ENCODE measurements at regions not wholly inside any gene's neighbourhood (a gene's known extent, or its start where the extent isn't known, plus 50 kb on each side); places are given as distances from the start of the nearest gene placed in this dataset.

DNA sequence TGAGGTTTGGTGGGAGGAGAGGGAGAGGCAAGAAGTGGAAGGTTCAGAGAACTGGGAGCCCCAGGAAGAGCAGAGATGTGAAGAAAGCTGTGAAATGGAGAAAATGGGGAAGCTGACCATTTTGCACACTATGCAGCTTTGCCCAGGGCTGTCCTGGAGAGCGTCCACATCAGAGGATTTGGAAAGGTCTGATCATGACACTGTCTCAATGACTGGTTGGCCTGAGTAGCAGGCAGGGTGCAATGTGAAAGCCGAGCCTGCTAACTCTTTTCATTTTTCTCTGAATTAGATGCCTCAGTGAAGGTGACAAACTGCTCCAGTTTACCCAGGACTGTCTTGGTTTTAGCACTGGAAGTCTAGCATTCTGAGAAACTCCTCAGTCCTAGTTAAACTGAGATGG, 330.1 kb upstream of the RPS6KA3 start:
- DNase-seq = no peak

DNA sequence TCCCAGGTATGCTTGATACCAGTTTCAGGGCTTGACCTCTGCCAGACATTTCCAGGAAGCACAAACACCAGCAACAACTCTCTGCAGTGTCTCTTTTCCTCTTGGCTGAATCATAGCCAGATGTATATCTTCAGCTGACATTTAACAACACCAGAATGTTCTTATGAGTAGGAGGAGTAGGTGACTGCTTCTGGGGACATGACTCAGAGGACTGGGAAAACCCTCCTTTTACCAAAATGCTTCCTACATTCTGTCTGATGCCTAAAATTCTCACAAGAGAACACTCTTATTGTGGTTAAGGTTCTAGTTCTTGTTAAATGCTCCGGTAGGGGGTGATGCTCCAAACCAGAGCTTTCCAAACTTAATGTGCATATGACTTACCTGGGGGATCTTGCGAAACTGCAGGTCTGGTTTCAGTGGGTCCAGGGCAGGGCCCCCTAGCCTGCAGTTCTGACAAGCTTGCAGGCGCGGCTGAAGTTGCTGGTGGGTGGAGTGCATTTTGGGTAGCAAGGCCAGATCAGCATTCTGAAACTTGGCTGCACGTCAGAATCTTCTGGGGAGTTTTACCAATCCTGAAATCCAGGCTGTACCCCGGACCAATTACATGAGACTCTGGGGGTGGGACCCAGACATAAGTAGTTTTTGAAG, 329.3 kb upstream of the RPS6KA3 start:
- DNase-seq = no peak

DNA sequence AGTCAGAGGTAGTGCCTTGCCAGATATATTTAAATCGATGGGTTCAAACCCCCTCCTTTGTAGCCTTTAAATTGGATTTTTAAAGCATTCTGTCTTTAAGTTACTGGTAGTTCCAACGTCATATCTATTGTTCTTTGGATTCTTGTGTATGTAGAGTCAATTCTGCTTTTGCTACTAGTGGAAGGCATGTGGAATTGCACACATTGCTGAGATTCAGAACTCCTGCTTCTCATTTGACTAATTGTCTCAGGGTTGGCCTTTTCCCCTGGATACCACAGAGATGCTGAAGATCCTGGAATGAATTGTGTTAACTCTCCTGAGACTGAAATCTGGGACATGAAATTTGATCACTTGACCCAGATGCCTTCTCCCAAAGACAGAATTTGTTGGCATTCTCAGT, 328.3 kb upstream of the RPS6KA3 start:
- DNase-seq = no peak

DNA sequence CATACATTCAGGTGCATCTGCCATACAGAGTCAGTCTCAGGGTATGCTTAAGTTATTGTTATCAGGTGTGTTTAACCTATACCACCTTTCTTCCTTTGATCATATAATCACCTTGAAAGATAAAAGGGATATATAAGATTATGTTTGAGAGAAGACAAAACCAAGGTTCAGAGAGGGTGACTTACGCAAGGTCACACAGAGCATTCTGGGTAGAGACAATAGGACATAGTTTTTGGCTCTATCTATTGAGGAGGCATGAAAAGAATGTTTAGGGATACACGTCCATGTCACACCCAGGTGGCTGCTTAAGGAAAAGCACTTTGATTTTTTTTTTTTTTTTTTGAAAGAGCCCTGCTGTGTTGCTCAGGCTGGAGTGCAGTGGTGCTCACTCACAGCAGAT, 327.1 kb upstream of the RPS6KA3 start:
- no peak for DNase-seq

DNA sequence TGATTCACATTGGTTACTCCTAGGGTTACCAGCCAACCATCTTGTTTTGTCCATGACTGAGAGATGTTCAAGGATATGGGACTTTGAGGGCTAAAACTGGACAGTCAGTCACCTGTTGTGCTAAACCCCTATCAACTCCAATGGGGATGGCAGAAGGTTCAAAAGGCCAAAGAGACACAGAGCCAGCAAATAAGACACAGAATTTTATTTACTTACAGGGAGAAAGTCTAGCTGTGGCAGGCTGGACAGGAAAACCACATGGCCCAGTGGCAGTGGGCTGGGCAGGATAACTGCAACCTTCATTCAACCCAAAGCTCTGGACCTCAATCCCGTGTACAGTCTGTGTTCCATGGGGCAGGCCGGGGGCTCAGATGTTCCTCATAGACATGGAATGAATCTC, 326.7 kb upstream of the RPS6KA3 start:
- no peak for DNase-seq

DNA sequence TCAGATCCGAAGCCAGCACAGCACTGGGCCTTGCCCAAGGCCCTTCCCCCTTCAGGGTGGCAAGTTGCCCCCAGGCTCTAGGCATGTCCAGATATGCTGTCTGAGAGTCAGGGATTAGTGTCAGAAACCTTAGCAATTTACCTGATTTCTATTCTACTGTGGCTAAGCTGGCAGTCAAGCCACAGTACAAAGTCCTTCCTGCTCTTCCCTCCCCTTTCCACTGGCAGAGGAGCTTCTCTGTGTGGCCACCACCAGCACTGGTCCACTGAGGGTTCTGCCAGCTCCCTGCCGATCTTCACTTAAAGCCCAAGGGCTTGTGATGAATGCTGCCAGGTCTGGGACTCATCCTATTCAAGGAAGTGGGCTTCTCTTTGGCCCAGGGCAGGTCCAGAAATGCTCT, 324.5 kb upstream of the RPS6KA3 start:
- DNase-seq = no peak

DNA sequence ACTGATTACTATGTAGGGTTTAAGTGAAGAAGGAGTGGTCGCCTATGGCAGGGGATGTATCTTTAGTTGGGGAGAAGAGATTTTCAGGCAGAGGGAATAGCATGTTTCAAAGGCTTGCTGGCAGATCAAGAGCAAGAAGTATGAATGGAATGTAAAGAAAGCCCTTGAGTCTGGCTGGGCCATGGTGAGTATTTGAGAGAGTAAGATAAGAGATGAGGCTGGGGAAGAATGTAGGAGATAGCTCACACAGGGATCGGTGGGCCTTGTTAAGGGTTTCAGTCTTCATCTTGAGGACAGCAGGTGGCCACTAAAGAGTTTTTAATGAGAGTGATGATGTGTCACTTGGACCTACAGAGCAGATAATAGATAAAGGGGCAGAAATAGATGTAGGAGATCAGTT, 319.1 kb upstream of the RPS6KA3 start:
- DNase-seq = no peak

DNA sequence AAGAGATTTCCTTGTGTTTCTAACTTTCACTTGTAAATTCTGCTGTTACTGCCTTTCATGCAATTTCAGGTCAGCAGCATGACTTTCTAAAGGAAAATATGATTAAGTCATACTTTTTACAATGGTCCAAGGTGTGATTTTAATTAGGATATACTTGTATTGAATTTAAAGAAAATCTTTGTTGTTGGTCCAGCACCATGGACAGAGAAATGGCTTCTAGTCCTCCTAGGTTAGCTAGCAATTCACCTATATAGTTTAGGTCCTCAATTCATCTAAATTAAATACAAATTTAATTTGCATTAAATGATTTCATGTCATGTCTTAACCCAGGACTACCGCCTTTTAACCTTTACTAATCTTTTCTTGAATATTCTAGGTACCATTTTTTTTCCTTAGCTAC, 304.9 kb upstream of the RPS6KA3 start:
- peak; percentile 1 for DNase-seq

DNA sequence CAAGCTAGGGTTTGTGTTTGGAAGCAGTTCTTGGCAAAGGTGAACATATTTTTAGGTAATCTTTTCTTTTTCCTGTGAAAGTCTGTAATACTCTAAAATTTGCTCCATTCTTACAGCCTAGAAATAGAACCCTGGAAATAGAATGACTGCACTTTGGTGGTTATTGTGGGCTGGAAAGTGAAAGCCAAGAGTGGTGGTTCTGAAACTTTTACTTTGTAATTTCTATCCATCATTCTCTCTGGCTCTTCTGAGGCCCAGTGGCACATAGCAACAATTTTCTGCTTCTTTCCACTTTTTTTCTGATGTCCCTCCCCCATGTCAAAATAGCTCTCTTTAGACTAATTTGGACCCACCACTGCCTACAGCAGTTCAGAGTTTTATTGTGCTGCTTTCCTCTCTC, 300.4 kb upstream of the RPS6KA3 start:
- no peak for DNase-seq

DNA sequence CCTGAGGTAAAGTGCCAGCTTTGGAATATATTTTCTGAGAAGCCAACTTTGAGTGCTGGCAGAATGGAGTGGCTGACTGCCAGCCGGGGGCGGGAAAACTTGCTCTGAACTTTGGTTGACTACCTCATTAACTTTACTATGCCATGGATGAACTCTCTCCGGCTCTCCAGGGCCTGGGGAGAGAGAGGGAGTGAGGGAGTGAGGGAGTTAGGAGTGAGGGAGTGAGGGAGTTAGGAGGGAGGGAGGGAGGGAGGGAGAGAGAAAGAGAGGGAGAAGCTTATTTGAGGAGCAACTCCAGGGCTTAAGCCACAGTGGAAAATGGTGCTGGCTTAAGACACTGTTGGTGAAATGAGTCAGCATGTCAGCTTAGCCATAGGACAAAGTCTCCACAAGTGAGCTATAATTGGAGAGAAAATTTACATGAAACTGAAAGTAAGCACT, 280.9 kb upstream of the RPS6KA3 start:
- peak; percentile 73 for DNase-seq

DNA sequence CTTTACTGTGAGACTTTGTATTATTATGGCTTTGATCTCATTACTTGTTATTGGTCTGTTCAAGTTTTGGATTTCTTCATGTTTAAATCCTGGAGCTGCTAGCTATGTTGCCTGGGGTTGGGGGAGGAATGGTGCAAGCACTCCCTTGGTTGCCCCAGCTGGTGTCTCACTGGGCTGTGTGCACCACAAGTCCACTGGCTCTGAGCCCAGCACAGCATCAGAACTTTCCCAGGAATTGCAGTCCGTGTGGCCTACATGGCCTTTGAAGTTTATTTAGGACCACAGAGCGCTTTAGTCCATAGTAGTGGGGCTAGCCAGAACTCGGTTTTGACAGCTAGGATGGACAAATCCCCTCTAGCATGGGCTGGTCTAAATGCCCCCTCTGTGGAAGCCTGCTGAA, 278.8 kb upstream of the RPS6KA3 start:
- DNase-seq = no peak

DNA sequence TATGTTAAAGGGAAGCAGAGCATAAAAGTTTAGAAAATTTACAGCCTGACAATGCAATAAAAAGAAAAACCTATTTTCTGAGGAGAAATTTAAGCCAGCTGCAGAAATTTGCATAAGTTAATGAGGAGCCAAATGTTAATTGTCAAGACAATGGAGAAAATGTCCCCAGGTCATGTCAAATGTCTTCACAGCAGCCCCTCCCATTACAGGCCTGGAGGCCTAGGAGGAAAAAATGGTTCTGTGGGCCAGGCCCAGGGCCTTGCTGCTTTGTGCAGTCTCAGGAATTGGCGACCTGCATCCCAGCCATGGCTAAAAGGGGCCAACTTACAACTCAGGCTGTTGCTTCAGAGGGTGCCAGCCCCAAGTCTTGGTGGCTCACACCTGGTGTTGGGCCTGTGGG, 275.4 kb upstream of the RPS6KA3 start:
- no peak for DNase-seq

DNA sequence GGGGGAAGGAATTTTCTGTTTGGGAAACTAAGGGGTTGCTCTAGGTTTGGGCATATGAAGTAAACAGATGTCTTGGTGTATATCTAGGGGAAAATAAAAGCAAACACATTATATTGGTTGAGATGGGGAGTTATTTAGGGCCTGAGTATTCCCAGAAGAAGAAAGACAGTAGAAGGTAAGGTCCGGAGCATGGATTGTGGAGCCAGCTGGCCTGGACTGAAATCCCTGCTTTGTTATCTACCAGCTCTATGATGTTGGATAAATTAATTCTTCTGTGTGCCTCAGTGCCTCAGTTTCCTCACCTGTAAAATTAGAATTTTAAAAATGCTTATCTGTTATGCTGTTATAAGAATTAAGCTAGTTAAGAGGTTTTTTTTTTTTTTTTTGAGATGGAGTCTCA, 272.3 kb upstream of the RPS6KA3 start:
- no peak for DNase-seq

DNA sequence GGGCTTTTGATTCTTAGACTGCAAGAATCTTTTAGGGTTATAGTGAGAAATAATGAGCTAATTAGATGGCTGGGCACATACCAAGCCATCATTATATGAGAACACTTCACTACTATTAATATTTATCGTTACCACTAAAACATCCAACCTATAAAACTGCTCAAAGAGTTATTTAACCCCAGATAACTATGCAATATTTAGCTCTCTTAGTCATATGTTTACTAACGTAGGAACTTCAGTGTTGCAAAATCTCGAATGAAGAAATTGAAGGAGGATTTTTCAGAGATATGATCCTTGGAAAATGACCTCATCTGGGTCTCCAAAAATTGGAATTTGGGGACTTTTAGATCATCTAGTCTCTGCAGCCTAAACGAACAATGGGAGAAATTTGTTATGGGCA, 265.0 kb upstream of the RPS6KA3 start:
- DNase-seq = no peak

DNA sequence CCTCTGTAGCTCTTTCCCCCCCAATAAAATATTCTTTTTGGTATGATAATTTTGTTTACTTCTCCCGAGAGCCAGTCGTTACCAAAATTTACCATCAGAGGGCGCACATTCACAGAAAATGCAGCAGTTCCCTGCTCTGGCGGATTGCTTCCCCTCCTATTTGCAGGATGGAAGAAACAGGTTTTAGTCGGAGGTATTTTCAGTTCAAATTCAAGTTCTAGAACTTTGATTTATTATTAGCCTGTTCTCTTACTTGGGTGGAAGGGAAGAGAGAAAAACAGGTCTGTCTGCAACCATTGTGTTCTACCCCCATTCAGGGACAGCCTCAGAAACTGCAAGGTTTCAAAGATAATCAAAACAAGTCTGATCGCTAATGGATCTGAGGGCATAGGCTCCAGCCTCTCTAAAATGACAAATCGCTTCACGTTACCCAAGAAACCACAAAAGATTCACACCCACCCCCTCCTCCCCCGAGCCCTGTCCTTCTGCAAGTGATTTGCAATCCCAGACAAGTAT, 263.8 kb upstream of the RPS6KA3 start:
- peak; percentile 66 for DNase-seq

DNA sequence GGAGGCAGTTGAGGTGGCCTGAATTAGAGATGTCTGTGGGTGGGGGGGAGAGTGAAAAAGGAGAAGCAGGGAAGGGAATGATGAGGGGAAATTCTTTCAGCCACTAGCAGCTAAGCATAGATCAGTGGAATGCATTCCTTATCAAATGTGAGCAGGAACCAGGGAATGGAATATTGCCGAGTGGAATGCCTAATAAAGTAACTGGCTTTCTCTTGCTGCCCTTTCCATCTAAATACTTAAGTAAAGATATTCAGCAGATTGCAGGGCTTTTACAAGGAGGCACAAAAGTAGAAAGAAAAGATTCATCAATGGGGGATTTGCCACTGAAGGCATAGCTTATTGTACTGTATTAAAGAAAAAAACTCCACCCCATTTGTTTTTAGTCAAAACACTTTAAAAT, 263.0 kb upstream of the RPS6KA3 start:
- no peak for DNase-seq

DNA sequence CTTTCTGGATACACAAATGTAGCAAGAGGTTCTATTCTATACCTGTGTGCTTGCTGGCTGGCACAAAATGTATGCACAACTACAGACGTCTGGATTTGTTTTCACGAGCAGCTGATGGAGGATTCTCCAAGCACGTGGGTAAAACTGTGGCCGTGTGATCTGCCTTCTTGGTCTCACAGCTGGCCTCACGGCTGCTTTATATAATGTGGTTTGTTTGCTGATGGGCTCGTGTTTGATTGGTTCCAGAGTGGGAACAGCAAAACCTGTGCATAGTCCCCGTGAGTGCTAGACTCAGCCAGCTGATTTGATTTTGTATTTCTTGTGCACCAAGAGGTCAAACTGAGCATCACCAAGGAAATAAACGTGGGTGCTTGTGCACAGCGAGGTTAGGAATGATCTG, 262.6 kb upstream of the RPS6KA3 start:
- no peak for DNase-seq

DNA sequence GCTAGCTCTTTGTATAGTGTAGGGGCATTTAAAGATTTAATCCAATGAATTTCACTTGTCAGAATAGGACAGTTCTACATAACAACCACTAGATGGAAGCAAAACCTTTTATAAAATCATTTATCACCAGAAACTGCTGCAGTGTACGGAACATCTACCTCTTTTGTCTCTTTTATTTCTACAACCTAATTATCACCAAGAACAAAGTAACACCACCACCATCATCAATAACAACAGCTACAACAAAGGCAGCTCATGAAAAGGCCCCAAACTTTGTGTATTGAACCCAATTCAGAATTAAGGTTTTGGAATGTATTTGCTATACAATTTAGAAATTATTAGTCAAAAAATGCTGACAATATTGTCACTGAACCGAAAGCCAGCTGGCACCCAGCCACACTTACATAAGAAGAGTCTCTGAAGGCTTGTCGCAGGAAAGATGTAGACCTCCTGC, 260.9 kb upstream of the RPS6KA3 start:
- peak; percentile 46 for DNase-seq

DNA sequence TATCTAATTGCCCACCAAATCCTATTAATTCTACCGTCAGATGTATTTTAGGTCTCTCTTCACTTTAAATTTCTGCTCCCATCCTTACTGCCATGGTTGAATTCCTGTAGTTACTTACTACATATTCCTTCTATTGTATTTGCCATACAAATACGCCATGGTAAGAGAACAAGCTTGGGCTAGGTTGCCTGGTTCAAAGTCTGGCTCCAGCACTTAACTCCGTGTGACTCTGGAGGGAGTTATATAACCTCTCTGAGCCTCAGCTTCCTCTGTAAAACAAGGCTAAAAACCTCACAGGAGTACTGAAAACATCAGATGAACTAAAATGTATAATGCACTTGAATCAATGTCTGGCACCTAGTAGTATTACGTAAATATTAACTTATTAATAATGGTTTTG, 260.3 kb upstream of the RPS6KA3 start:
- DNase-seq = no peak

DNA sequence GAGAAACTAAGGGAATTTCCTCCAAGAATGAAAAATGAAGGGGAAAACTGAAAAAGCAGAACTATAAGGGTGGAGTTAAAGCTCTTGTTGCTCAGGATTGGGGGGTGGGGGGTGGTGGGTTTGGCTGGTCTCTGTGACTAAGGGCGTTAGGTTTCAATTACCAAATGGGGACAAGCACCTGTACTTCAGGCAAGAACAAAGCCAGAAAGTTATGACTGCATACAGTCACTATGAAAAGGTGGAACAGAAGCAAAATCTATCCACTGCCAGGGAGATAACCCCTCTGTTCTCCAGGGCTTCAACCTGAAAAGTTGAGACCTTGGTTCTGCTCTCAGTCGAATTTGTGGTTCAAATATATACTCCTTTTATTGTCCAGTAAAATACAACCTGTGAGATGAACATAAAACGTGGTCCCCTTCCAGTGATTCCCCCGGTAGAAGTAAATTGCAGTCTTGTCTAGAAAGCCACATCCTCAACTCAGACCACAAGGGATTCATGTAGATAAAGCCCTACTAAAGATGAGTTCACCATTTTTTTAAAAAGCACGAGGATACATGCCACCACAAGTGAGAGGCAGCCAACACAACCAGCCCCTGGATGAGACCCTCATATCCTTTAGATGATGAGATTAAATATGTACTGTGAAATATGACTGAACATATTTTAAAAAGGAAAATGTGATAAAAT, 257.1 kb upstream of the RPS6KA3 start:
- peak; percentile 32 for DNase-seq

DNA sequence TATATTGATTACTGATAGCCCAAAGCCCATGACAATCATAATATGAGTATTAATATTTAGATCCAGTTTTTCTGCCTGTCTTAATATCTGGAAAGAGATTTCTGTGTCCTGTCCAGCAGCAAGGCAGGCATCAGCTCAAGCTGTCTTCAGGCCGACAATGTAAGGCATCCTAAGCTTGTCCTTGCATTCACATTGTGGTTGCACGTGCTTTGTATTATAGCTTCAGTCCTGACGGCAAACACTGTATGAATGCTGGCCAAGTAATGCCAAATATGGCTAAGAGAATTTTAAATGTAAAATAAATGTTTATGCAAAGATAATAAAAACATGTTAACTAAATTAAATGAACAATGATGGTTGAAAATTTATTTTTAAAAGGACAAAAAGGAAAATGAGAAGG, 255.7 kb upstream of the RPS6KA3 start:
- no peak for DNase-seq

DNA sequence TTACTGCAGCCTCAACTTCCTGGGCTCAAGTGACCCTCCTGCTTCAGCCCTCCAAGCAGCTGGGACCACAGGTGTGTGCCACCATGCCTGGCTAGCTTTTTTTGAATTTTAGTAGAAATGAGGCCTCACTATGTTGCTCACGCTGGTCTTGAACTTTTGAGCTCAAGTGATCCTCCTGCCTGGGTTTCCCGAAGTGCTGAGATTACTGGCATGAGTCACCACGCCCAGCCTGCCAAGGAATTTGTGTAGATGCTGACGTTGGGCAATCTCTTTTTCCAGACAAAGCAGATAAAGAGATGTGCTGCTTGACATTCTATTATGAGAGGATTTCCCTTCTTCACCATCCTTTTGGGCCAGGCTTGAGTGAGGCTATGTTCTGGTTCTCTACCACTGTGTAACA, 254.5 kb upstream of the RPS6KA3 start:
- DNase-seq = no peak

DNA sequence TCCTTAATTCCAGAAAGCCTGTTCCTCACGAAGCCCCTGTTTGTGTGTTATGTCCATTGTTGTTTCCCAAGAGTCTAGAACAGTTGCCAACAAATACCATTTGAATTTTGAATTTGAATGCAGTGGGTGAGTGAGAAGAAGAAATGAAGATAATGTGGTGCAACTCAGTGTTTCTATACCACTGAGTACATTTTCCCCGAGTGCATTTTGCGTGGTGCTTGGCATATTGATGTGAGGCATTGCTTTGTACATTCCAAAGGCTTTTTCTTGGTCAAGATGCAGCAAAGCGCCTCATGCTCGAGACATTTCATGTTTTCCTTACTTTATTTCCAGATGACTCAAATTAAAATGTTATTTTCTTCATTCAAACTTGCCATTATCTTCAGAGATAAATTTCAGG, 253.1 kb upstream of the RPS6KA3 start:
- DNase-seq = no peak

DNA sequence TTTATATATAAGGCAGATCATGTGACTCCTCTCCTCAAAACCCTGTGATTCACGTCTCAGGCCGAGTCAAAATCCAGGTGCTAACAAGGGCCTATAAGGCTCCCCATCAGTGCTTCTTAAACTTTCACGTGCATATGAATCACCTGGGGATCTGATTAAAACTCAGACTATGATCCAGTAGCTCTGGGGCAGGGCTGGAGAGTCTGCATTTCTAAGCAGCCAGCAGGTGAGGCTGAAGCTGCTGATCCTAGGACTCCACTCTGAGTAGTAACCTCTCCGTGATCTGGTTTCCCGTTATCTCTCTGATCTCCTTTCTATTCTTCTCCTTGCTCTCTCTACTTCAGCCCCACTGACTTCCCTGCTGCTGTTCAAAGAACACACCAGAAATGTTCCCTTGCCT, 252.4 kb upstream of the RPS6KA3 start:
- no peak for DNase-seq

DNA sequence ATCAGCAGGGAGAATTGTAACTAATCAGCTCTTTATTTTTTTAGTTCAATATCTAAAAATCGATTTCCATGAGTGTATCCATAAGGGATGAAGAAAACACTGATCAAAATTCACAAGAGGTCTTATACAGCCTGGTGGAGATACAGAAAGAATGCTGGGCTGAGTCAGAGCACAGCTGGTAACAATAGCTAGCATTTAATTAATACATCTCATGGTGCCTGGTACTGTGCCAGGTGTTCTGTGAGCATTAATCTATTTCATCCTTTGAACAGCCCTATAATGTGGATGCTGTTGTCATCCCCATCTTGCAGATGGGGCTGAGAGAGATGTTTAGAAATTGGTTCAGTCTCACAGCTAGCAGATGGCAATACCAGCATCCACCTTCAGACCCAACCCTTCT, 250.9 kb upstream of the RPS6KA3 start:
- DNase-seq = no peak

Data from OCI-M1 (cell line).